IMR-90 (cell line): ENCODE measurements at regions not wholly inside any gene's neighbourhood (a gene's known extent, or its start where the extent isn't known, plus 50 kb on each side); places are given as distances from the start of the nearest gene placed in this dataset.

Experiments
- ATAC-seq: fragments of 200-7000 bp; cut with Tn5 transposase; 2 replicates; pipeline ENCODE4 v1.9.1; 2020; ENCODE audit warnings: low read depth, mild to moderate bottlenecking, moderate library complexity
- BruUV-seq: library from RNA; stranded (reverse); fragments of 400-500 nt; replicated peaks from 2 replicates; lab custom pipeline; 2021; lab: Mats Ljungman, UMichigan
- CTCF ChIA-PET: fragments of 300-600 bp; formaldehyde crosslinking; extraction: SDS; loops from one replicate; lab custom pipeline; 2021; ENCODE audit warnings: antibody characterized with exemption; lab: Yijun Ruan, JAX
- POLR2A ChIA-PET: fragments of 300-600 bp; sonication (Branson Sonifier 250); formaldehyde crosslinking; loops from one replicate; lab custom pipeline; 2022; ENCODE audit warnings: antibody characterized with exemption; ENCODE audit not compliant: unreplicated experiment; lab: Charles Lee
- DNase-seq: peaks from one replicate; pipeline ENCODE4 v3.0.0; 2013
- H2AFZ ChIP-seq: replicated peaks from 2 replicates; pipeline ENCODE3; 2013; ENCODE audit warnings: low read length, mild to moderate bottlenecking; ENCODE audit not compliant: poor library complexity
- H2AK5ac ChIP-seq: 2 replicates; pipeline ENCODE4 v1.6.1; 2013; ENCODE audit warnings: low read depth, low read length, inconsistent platforms
- H2AK9ac ChIP-seq: replicated peaks from 2 replicates; pipeline ENCODE3; 2013; ENCODE audit warnings: mild to moderate bottlenecking, low read depth, low read length, moderate library complexity; ENCODE audit not compliant: poor library complexity
- H2BK120ac ChIP-seq: 2 replicates; pipeline ENCODE4 v1.6.1; 2013; ENCODE audit warnings: low read depth, low read length, inconsistent platforms
- H2BK15ac ChIP-seq: 3 replicates; pipeline ENCODE4 v1.6.1; 2013; ENCODE audit warnings: low read depth, low read length, inconsistent platforms
- H2BK20ac ChIP-seq: 2 replicates; pipeline ENCODE4 v1.6.1; 2013; ENCODE audit warnings: low read depth, mild to moderate bottlenecking, inconsistent platforms, low read length, moderate library complexity
- H2BK5ac ChIP-seq: 2 replicates; pipeline ENCODE4 v1.6.1; 2013; ENCODE audit warnings: mild to moderate bottlenecking, low read depth, low read length, inconsistent platforms; ENCODE audit not compliant: poor library complexity, severe bottlenecking
- H3K14ac ChIP-seq: replicated peaks from 2 replicates; pipeline ENCODE4 v1.6.1; 2013; ENCODE audit warnings: low read depth, low read length, inconsistent platforms
- H3K18ac ChIP-seq: 2 replicates; pipeline ENCODE4 v1.6.1; 2013; ENCODE audit warnings: low read depth, low read length, control low read depth
- H3K23ac ChIP-seq: 2 replicates; pipeline ENCODE4 v1.6.1; 2013; ENCODE audit warnings: low read depth, low read length, inconsistent platforms
- H3K27ac ChIP-seq: 2 replicates; pipeline ENCODE4 v1.5.1; 2013; ENCODE audit warnings: mild to moderate bottlenecking, control low read depth, low read length; ENCODE audit not compliant: insufficient read depth
- H3K27me3 ChIP-seq: 2 replicates; pipeline ENCODE4 v1.6.1; 2013; ENCODE audit warnings: low read length; ENCODE audit not compliant: control insufficient read depth, insufficient read depth
- H3K36me3 ChIP-seq: 2 replicates; pipeline ENCODE4 v1.6.1; 2013; ENCODE audit warnings: low read length, mixed read lengths; ENCODE audit not compliant: control insufficient read depth, insufficient read depth
- H3K4ac ChIP-seq: 2 replicates; pipeline ENCODE4 v1.6.1; 2013; ENCODE audit warnings: low read depth, low read length, inconsistent platforms
- H3K4me1 ChIP-seq: 2 replicates; pipeline ENCODE4 v1.6.1; 2013; ENCODE audit warnings: low read length, mixed read lengths; ENCODE audit not compliant: control insufficient read depth, insufficient read depth
- H3K4me2 ChIP-seq: 2 replicates; pipeline ENCODE4 v1.6.1; 2013; ENCODE audit warnings: low read depth, mild to moderate bottlenecking, control low read depth, low read length, moderate library complexity
- H3K4me3 ChIP-seq: 2 replicates; pipeline ENCODE4 v1.5.1; 2013; ENCODE audit warnings: low read depth, mild to moderate bottlenecking, control low read depth, low read length, moderate library complexity; ENCODE audit not compliant: insufficient read depth
- H3K56ac ChIP-seq: 2 replicates; pipeline ENCODE4 v1.6.1; 2013; ENCODE audit warnings: low read length, inconsistent platforms; ENCODE audit not compliant: insufficient read depth; ENCODE audit errors: extremely low read depth
- H3K79me1 ChIP-seq, 2 experiments: 2 replicates each; pipeline ENCODE4 v1.6.1; 2013; ENCODE audit warnings: low read length in 2 of 2, inconsistent platforms in 1 of 2, low read depth in 1 of 2
- H3K9ac ChIP-seq: 2 replicates; pipeline ENCODE4 v1.6.1; 2013; ENCODE audit warnings: low read depth, low read length, control low read depth
- H3K9me1 ChIP-seq: 2 replicates; pipeline ENCODE4 v1.6.1; 2013; ENCODE audit warnings: low read length, inconsistent platforms; ENCODE audit not compliant: insufficient read depth
- H3K9me3 ChIP-seq: 2 replicates; pipeline ENCODE4 v1.6.1; 2013; ENCODE audit warnings: low read length; ENCODE audit not compliant: control insufficient read depth, insufficient read depth
- H4K20me1 ChIP-seq: 2 replicates; pipeline ENCODE4 v1.6.1; 2013; ENCODE audit warnings: low read length, inconsistent platforms; ENCODE audit not compliant: insufficient read depth
- H4K5ac ChIP-seq: 2 replicates; pipeline ENCODE4 v1.6.1; 2013; ENCODE audit warnings: mild to moderate bottlenecking, low read depth, low read length, control low read depth
- H4K8ac ChIP-seq, 2 experiments: 2 replicates each; pipeline ENCODE4 v1.6.1; 2013; ENCODE audit warnings: low read depth in 2 of 2, low read length in 2 of 2, control low read depth in 1 of 2, inconsistent platforms in 1 of 2
- H4K91ac ChIP-seq: 2 replicates; pipeline ENCODE4 v1.6.1; 2013; ENCODE audit warnings: low read depth, low read length, inconsistent platforms; ENCODE audit not compliant: insufficient read depth
- MAFK ChIP-seq: IDR thresholded peaks from 2 replicates; pipeline ENCODE4 v1.6.1; 2012; ENCODE audit warnings: low read depth, low read length, improper control_type of control experiment
- MAZ ChIP-seq: IDR thresholded peaks from 2 replicates; pipeline ENCODE4 v1.6.1; 2012; ENCODE audit warnings: low read depth, mild to moderate bottlenecking, low read length, improper control_type of control experiment, moderate library complexity, borderline replicate concordance
- MXI1 ChIP-seq: IDR thresholded peaks from 2 replicates; pipeline ENCODE4 v1.6.1; 2012; ENCODE audit warnings: low read depth, mild to moderate bottlenecking, low read length, moderate library complexity, borderline replicate concordance
- POLR2A ChIP-seq: IDR thresholded peaks from 2 replicates; pipeline ENCODE4 v1.6.1; 2012; ENCODE audit warnings: mild to moderate bottlenecking, low read depth, low read length
- RAD21 ChIP-seq: IDR thresholded peaks from 2 replicates; pipeline ENCODE4 v1.6.1; 2012; ENCODE audit warnings: low read length, improper control_type of control experiment
- RCOR1 ChIP-seq: IDR thresholded peaks from 2 replicates; pipeline ENCODE4 v1.6.1; 2012; ENCODE audit warnings: mild to moderate bottlenecking, low read length, improper control_type of control experiment; ENCODE audit not compliant: insufficient replicate concordance
- WGBS, 2 experiments: methylation state at CpG; one replicate each; pipeline versions ENCODE4 v1.1.5 to v1.1.7; 2013; ENCODE audit warnings: missing lambda C conversion rate in 2 of 2; ENCODE audit not compliant: insufficient read length in 1 of 2; ENCODE audit errors: extremely low coverage in 2 of 2; 5-methylcytosine and 5-hydroxymethylcytosine counted together
- dilution Hi-C: fragments of 300-500 bp; cut with HindIII; formaldehyde crosslinking; loops from one replicate; pipeline ENCODE4 v1.14.3; 2018; ENCODE audit warnings: low sequenced_read_pairs; ENCODE audit not compliant: unreplicated experiment
- in situ Hi-C: fragments of 300-500 bp; cut with MboI; formaldehyde crosslinking; loops from 3 replicates; pipeline ENCODE4 v1.14.3; 2019; ENCODE audit warnings: low sequenced_read_pairs, inconsistent platforms, mixed read lengths
- intact Hi-C: fragments of 100-400 bp; cut with micrococcal nuclease; formaldehyde crosslinking; loops from 2 replicates; pipeline ENCODE4 v1.10.0; 2022
- TF ChIP-seq, protein P1 (sequence below): fragments of 150-350 bp; IDR thresholded peaks from 2 replicates; pipeline ENCODE4 v1.6.1; 2016; ENCODE audit warnings: low read depth, mild to moderate bottlenecking, low read length, moderate library complexity, borderline replicate concordance

DNA sequence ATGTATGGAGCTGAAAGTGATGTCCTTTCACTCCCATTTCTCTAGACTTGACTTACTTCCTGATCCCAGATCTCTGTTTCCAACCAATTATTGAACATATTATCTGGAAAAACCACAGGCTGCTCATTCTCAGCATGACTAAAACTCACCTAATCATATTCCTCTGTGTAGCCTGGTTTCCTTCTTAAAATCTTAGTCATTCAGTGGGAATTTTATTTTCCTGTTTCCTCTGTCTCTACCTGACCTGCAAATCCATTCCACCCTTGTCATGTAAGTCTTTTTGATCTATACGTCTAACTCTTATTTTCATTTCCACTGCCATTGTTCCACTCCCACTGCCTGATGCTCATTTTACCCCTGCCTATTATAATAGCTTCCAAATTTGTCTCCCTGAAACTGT is 67.9 kb upstream of the APOBEC4 start:
- Histone ChIP-seq H4K20me1 (no peaks in the 10 kb centered on the region), H3K4ac (no peak overlapping the region), H3K9me3 (peaks cover 4% of the 10 kb centered on the region; the same call in 1 of the 2 replicates), H4K5ac (no peak overlapping the region), H3K14ac (no peak overlapping the region), H3K27me3 (peaks cover 2% of the 10 kb centered on the region; the same call in 1 of the 2 replicates), H2AK5ac (no peak overlapping the region), H2AK9ac (no peak overlapping the region), H3K56ac (no peak overlapping the region), H2BK5ac (no peak overlapping the region), H2BK20ac (no peak overlapping the region), H3K27ac (no peak overlapping the region), H3K4me1 (peaks cover 4% of the 10 kb centered on the region), H3K9ac (no peak overlapping the region), H3K4me2 (no peak overlapping the region), H3K23ac (no peak overlapping the region), H3K18ac (no peak overlapping the region), H2BK120ac (no peak overlapping the region), H4K8ac (no peak overlapping the region), H4K91ac (no peak overlapping the region), H3K36me3 (no peaks in the 10 kb centered on the region), H3K79me1 (no peaks in the 10 kb centered on the region), H3K9me1 (no peaks in the 10 kb centered on the region; the same call in 1 of the 2 replicates), H2AFZ (no peak overlapping the region), H3K4me3 (no peak overlapping the region), H2BK15ac (no peak overlapping the region)
- BruUV-seq: no TSS peak
- 100% methylated on average over 1 of the region's 1 CpG; no CpG with 5 or more reads in 1 of the 2 experiments for WGBS, 2 experiments
- no peak for DNase-seq
- intact Hi-C loops (no loop called here), dilution Hi-C loops (no loop called here), in situ Hi-C loops (no loop called here)
- ChIA-PET CTCF (interaction anchor here (0.8 kb wide), 1 partner anchor 12 kb away, joined by 3 read pairs; no protein-coding TSS in a partner anchor), POLR2A (no interaction called here)
- ATAC-seq: no peak
- TF ChIP-seq POLR2A (no peak), MAFK (no peak), MAZ (no peak), RCOR1 (no peak), RAD21 (no peak), MXI1 (no peak)
- TF ChIP-seq, protein P1, sequence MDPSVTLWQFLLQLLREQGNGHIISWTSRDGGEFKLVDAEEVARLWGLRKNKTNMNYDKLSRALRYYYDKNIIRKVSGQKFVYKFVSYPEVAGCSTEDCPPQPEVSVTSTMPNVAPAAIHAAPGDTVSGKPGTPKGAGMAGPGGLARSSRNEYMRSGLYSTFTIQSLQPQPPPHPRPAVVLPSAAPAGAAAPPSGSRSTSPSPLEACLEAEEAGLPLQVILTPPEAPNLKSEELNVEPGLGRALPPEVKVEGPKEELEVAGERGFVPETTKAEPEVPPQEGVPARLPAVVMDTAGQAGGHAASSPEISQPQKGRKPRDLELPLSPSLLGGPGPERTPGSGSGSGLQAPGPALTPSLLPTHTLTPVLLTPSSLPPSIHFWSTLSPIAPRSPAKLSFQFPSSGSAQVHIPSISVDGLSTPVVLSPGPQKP: no peak
